ENCODE measurements at regions not wholly inside any gene's neighbourhood (a gene's known extent, or its start where the extent isn't known, plus 50 kb on each side); places are given as distances from the start of the nearest gene placed in this dataset.

- Histone ChIP-seq H3K79me2 (ENCODE audit: insufficient read depth, low read length) (no peaks in the 10 kb centered on the region), H3K27ac (ENCODE audit: low read length) (no peak overlapping the region), H3K9me3 (ENCODE audit: insufficient read depth, low read length, severe bottlenecking) (no peaks in the 10 kb centered on the region), H4K20me1 (ENCODE audit: insufficient read depth, low read length) (no peaks in the 10 kb centered on the region), H3K9ac (ENCODE audit: low read depth, low read length) (no peak overlapping the region), H3K4me1 (ENCODE audit: insufficient read depth, low read length) (no peaks in the 10 kb centered on the region), H3K36me3 (ENCODE audit: insufficient read depth, low read length) (no peaks in the 10 kb centered on the region), H3K27me3 (ENCODE audit: insufficient read depth, low read length, poor library complexity) (no peaks in the 10 kb centered on the region), H2AFZ (ENCODE audit: low read depth, low read length) (no peak overlapping the region), H3K4me3 (ENCODE audit: low read depth in 1 of 2, low read length in 2 of 2) (no peak overlapping the region), H3K4me2 (ENCODE audit: insufficient read depth, low read length) (no peak overlapping the region)
- DNase-seq (no peak), ATAC-seq (ENCODE audit: insufficient read depth, low read depth) (no peak)
- TF ChIP-seq CTCF (IDR thresholded peaks at IDR 0.05; ENCODE audit: borderline replicate concordance, extremely low read depth, low read length, poor library complexity, severe bottlenecking) (peak; percentile 14), EZH2 (IDR thresholded peaks at IDR 0.05; ENCODE audit: borderline replicate concordance, low read depth, low read length, severe bottlenecking) (no peak)
These were observed 393.4 kb upstream of the SEL1L start for GRCh38 chr14:81927070-81927469.

- H3K27me3 ChIP-seq (ENCODE audit: insufficient read depth, low read length, poor library complexity) = no peaks in the 10 kb centered on the region
- TF ChIP-seq CTCF (IDR thresholded peaks at IDR 0.05; ENCODE audit: borderline replicate concordance, extremely low read depth, low read length, poor library complexity, severe bottlenecking) (no peak), EZH2 (IDR thresholded peaks at IDR 0.05; ENCODE audit: borderline replicate concordance, low read depth, low read length, severe bottlenecking) (no peak)
- H3K27ac ChIP-seq (ENCODE audit: low read length) = no peak overlapping the region
- no peak overlapping the region for H3K9ac ChIP-seq (ENCODE audit: low read depth, low read length)
- no peaks in the 10 kb centered on the region for H3K79me2 ChIP-seq (ENCODE audit: insufficient read depth, low read length)
- DNase-seq (no peak), ATAC-seq (ENCODE audit: insufficient read depth, low read depth) (no peak)
- H3K4me1 ChIP-seq (ENCODE audit: insufficient read depth, low read length) = no peaks in the 10 kb centered on the region
- no peaks in the 10 kb centered on the region for H3K9me3 ChIP-seq (ENCODE audit: insufficient read depth, low read length, severe bottlenecking)
- no peaks in the 10 kb centered on the region for H4K20me1 ChIP-seq (ENCODE audit: insufficient read depth, low read length)
- no peaks in the 10 kb centered on the region for H3K36me3 ChIP-seq (ENCODE audit: insufficient read depth, low read length)
- no peak overlapping the region for H3K4me2 ChIP-seq (ENCODE audit: insufficient read depth, low read length)
- H2AFZ ChIP-seq (ENCODE audit: low read depth, low read length) = no peak overlapping the region
- no peak overlapping the region for H3K4me3 ChIP-seq (ENCODE audit: low read depth in 1 of 2, low read length in 2 of 2)
These were observed 398.2 kb upstream of the SEL1L start for GRCh38 chr14:81931828-81932227.

- Histone ChIP-seq H3K4me3 (ENCODE audit: low read depth in 1 of 2, low read length in 2 of 2) (no peak overlapping the region), H3K79me2 (ENCODE audit: insufficient read depth, low read length) (no peaks in the 10 kb centered on the region), H3K27ac (ENCODE audit: low read length) (no peak overlapping the region), H3K9me3 (ENCODE audit: insufficient read depth, low read length, severe bottlenecking) (no peaks in the 10 kb centered on the region), H3K4me2 (ENCODE audit: insufficient read depth, low read length) (no peak overlapping the region), H3K4me1 (ENCODE audit: insufficient read depth, low read length) (no peaks in the 10 kb centered on the region), H3K27me3 (ENCODE audit: insufficient read depth, low read length, poor library complexity) (no peaks in the 10 kb centered on the region), H3K9ac (ENCODE audit: low read depth, low read length) (no peak overlapping the region), H4K20me1 (ENCODE audit: insufficient read depth, low read length) (no peaks in the 10 kb centered on the region), H3K36me3 (ENCODE audit: insufficient read depth, low read length) (no peaks in the 10 kb centered on the region), H2AFZ (ENCODE audit: low read depth, low read length) (no peak overlapping the region)
- ATAC-seq (ENCODE audit: insufficient read depth, low read depth) (no peak), DNase-seq (no peak)
- TF ChIP-seq CTCF (IDR thresholded peaks at IDR 0.05; ENCODE audit: borderline replicate concordance, extremely low read depth, low read length, poor library complexity, severe bottlenecking) (no peak), EZH2 (IDR thresholded peaks at IDR 0.05; ENCODE audit: borderline replicate concordance, low read depth, low read length, severe bottlenecking) (no peak)
These were observed 402.7 kb upstream of the SEL1L start for GRCh38 chr14:81936348-81936747.

- H3K27me3 ChIP-seq (ENCODE audit: insufficient read depth, low read length, poor library complexity) = no peaks in the 10 kb centered on the region
- H4K20me1 ChIP-seq (ENCODE audit: insufficient read depth, low read length) = no peaks in the 10 kb centered on the region
- ATAC-seq (ENCODE audit: insufficient read depth, low read depth) (no peak), DNase-seq (no peak)
- H3K9me3 ChIP-seq (ENCODE audit: insufficient read depth, low read length, severe bottlenecking) = no peaks in the 10 kb centered on the region
- H3K79me2 ChIP-seq (ENCODE audit: insufficient read depth, low read length) = no peaks in the 10 kb centered on the region
- no peak overlapping the region for H3K9ac ChIP-seq (ENCODE audit: low read depth, low read length)
- H2AFZ ChIP-seq (ENCODE audit: low read depth, low read length) = no peak overlapping the region
- no peaks in the 10 kb centered on the region for H3K36me3 ChIP-seq (ENCODE audit: insufficient read depth, low read length)
- H3K27ac ChIP-seq (ENCODE audit: low read length) = no peak overlapping the region
- H3K4me3 ChIP-seq (ENCODE audit: low read depth in 1 of 2, low read length in 2 of 2) = no peak overlapping the region
- TF ChIP-seq EZH2 (IDR thresholded peaks at IDR 0.05; ENCODE audit: borderline replicate concordance, low read depth, low read length, severe bottlenecking) (no peak), CTCF (IDR thresholded peaks at IDR 0.05; ENCODE audit: borderline replicate concordance, extremely low read depth, low read length, poor library complexity, severe bottlenecking) (no peak)
- no peaks in the 10 kb centered on the region for H3K4me1 ChIP-seq (ENCODE audit: insufficient read depth, low read length)
- no peak overlapping the region for H3K4me2 ChIP-seq (ENCODE audit: insufficient read depth, low read length)
These were observed 403.2 kb upstream of the SEL1L start for GRCh38 chr14:81936902-81937301.

Measured in DND-41 (cell line).